Subcutaneous abdominal adipose tissue (tissue), 5 donors: ENCODE measurements at regions not wholly inside any gene's neighbourhood (a gene's known extent, or its start where the extent isn't known, plus 50 kb on each side); places are given as distances from the start of the nearest gene placed in this dataset.

ENCODE experiments used
- H3K27ac ChIP-seq: one replicate; pipeline ENCODE4 v1.7.0; 2013; ENCODE audit warnings: low read depth, mild to moderate bottlenecking, inconsistent platforms, low read length, moderate library complexity
- H3K27me3 ChIP-seq, 5 donors: one replicate each; pipeline ENCODE4 v1.7.0; 2013; ENCODE audit warnings: low read length in 5 of 5, inconsistent platforms in 1 of 5; ENCODE audit not compliant: control insufficient read depth in 5 of 5, insufficient read depth in 4 of 5
- H3K36me3 ChIP-seq, 5 donors: one replicate each; pipeline ENCODE4 v1.7.0; 2013; ENCODE audit warnings: low read length in 5 of 5; ENCODE audit not compliant: control insufficient read depth in 5 of 5, insufficient read depth in 5 of 5
- H3K4me1 ChIP-seq, 5 donors: one replicate each; pipeline ENCODE4 v1.7.0; 2013; ENCODE audit warnings: low read length in 5 of 5, mild to moderate bottlenecking in 3 of 5, moderate library complexity in 1 of 5; ENCODE audit not compliant: control insufficient read depth in 5 of 5, insufficient read depth in 5 of 5
- H3K4me3 ChIP-seq, 5 donors: one replicate each; pipeline ENCODE4 v1.7.0; 2013; ENCODE audit warnings: low read length in 5 of 5, low read depth in 1 of 5
- H3K9ac ChIP-seq, 5 donors: one replicate each; pipeline ENCODE4 v1.7.0; 2013; ENCODE audit warnings: low read length in 5 of 5, mild to moderate bottlenecking in 4 of 5, moderate library complexity in 3 of 5
- H3K9me3 ChIP-seq, 5 donors: one replicate each; pipeline ENCODE4 v1.7.0; 2013; ENCODE audit warnings: low read length in 5 of 5; ENCODE audit not compliant: control insufficient read depth in 5 of 5
- donor health status: healthy.
- donor health status: healthy.
- donor health status: healthy.
- donor health status: healthy.
- donor health status: healthy.

DNA sequence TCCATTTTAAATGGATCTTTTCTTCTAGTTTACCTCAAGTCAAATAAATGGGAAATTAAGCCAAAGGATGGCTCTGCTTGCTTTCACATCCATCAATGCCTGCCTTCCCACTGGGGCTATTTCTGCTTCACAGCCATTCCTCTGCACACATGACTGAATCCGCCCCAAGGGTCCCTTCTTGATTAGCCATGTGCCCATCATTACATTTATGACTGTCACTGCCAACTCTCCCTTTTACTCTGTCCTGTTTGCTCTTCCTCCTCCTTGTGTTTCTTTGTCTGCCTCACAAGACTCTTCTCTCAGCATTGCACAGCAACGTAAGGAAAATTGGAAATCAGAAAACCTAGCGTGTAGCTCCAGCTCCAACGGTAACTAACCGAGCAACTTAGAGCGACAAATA is 410.2 kb downstream of the TBC1D4 start:
- H3K4me3 ChIP-seq: no peak overlapping the region
- H3K9me3 ChIP-seq: peaks cover 0 to 2% (median 0%) of the 10 kb centered on the region in 5 donors
- H3K36me3 ChIP-seq: no peaks in the 10 kb centered on the region

DNA sequence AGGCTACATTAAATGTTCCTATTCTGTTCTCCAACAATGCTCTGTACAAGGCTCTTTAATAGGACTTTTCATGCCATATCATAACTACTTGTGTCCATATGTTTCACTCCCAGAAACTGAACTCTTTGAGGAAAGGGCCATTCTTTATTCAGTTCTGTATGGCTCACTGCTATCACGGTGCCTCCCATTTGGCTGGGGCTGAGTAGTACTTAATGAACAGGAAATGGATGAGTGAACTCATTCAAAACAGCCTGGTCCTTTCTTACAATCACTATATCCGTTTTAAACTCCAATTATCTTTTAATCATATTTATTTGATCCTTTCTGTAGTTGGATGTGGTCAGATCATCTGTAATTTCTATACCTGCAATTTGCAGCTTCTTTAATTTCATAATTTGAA is 410.6 kb downstream of the TBC1D4 start:
- H3K9ac ChIP-seq: no peak overlapping the region
- no peak overlapping the region for H3K27ac ChIP-seq
- no peaks in the 10 kb centered on the region for H3K27me3 ChIP-seq
- peaks cover 0 to 2% (median 0%) of the 10 kb centered on the region in 5 donors for H3K9me3 ChIP-seq
- no peaks in the 10 kb centered on the region for H3K36me3 ChIP-seq
- no peaks in the 10 kb centered on the region for H3K4me1 ChIP-seq
- no peak overlapping the region for H3K4me3 ChIP-seq

More for the DNA sequence above, 410.2 kb downstream of the TBC1D4 start:
- no peak overlapping the region for H3K27ac ChIP-seq
- no peaks in the 10 kb centered on the region for H3K27me3 ChIP-seq
- H3K4me1 ChIP-seq: no peaks in the 10 kb centered on the region
- no peak overlapping the region for H3K9ac ChIP-seq

DNA sequence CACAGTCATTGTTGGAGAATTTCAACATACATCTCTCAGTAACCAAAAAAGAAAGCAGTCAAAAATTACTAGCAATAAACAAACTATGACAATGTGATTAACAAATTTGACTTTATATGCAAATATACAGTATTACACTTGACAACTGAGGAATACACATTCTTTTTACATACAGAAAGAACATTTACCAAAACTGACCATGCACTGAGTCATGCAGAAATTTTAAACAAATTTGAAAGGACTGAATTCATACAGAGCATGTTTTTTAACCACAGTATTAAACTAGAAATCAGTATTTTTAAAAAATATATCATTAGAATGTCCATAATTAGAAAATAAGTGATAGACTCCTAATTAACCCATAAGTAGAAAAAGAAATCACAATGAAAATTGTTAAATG is 420.1 kb downstream of the TBC1D4 start:
- Histone ChIP-seq H3K27ac (no peak overlapping the region), H3K9me3 (peaks cover 0 to 7% (median 5%) of the 10 kb centered on the region in 5 donors), H3K27me3 (no peaks in the 10 kb centered on the region)

DNA sequence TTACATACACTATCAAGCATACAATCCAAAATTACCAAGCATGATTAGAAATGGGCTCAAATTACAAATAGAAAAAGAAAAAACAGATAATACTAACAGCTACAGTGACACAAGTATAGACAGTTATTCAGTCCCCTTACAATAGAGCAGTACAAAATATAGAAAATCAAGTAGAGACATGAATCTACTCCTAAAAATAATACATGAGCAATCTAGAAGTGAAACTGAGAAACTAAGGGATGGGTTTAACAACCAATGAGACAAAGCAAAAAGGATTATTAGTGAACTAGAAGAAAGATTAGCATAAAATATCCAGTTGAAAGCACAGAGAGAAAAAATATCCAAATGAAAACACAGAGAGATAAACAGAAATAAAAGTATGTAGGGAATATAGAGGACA is 426.7 kb downstream of the TBC1D4 start:
- H3K27me3 ChIP-seq: no peaks in the 10 kb centered on the region
- H3K27ac ChIP-seq: no peak overlapping the region
- H3K4me3 ChIP-seq: no peak overlapping the region
- no peak overlapping the region for H3K9ac ChIP-seq
- no peaks in the 10 kb centered on the region for H3K36me3 ChIP-seq
- H3K4me1 ChIP-seq: no peaks in the 10 kb centered on the region
- H3K9me3 ChIP-seq: no peaks in the 10 kb centered on the region

More for the DNA sequence above, 420.1 kb downstream of the TBC1D4 start:
- H3K4me1 ChIP-seq: no peaks in the 10 kb centered on the region
- no peaks in the 10 kb centered on the region for H3K36me3 ChIP-seq
- H3K9ac ChIP-seq: no peak overlapping the region
- H3K4me3 ChIP-seq: no peak overlapping the region

DNA sequence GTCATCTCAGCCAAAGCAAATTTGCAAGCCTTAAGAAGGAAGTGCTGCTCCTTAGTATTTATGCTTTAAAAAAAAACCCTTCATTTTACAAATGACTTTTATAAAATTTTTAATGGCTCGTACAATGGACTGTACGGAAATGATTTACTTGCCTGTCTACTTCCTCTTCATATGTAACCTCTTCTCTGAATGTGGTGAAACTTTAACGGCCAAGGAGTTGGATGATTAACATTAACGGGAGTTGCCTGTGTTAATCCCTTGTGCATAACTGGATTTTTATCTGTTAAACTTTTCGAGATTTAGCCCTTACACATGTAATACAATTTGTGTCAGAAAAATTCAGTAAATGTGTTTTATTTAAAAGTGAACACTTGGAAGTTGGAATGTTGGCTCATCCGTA is 429.4 kb downstream of the TBC1D4 start:
- H3K9me3 ChIP-seq: no peaks in the 10 kb centered on the region
- no peak overlapping the region for H3K27ac ChIP-seq
- no peaks in the 10 kb centered on the region for H3K27me3 ChIP-seq
- no peaks in the 10 kb centered on the region for H3K4me1 ChIP-seq
- no peaks in the 10 kb centered on the region for H3K36me3 ChIP-seq
- no peak overlapping the region for H3K4me3 ChIP-seq
- H3K9ac ChIP-seq: no peak overlapping the region

DNA sequence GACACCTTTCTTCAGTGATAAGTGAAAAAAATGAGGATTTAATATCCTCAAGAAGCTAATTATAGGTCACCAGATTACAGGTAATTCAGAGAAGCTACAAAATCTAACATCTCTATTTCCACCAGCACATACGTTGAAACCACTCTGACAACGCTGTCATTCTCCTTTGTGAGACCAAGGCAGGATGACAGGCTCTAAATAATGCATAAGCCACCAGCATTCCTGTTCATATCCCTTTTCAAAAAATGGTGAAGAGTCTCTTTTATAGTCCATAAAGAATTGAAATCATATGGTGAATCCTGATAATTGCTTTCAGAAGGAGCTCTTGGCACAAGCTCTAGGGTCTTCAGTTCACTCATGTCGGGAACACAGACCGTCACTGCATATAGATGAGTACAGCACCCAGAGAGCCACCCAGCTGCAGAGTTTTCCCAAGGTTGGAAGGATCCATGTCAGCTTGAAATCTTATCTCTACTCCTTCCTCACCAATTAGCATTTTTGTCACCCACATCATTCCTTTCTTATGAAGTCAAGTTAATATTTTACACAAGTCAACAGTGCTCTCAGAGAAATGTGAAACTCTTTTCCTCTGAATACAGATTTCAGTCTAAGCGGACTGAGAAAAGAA is 431.4 kb downstream of the TBC1D4 start:
- Histone ChIP-seq H3K27me3 (no peaks in the 10 kb centered on the region), H3K4me1 (no peaks in the 10 kb centered on the region), H3K9me3 (no peaks in the 10 kb centered on the region), H3K4me3 (no peak overlapping the region), H3K27ac (no peak overlapping the region), H3K36me3 (no peaks in the 10 kb centered on the region), H3K9ac (no peak overlapping the region)

DNA sequence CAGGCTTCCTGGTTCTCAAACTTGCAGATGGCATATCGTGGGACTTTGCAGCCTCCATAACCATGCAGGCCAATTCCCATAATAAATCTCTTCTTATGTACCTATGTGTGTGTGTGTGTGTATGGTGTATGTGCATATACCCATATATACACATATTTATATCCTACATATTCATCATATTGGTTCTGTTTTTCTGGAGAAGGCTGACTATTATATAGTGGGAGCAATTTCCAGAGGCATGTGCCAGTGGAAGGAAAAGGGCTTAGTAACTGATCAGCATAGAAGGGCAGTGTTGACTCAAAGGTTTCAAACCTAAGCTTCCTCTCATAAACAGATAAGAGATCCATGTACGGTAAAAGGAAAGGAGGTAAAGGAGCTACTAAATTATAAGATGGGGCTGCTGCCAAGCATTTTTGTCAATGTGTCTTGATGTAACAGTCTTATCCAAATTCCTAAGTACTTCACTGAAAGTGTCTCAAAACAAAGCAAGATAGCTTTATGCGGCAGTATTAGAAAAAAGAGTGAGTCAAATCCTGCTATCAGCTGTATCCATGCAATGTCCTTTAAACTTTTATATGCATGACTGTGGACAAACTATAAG is 432.1 kb downstream of the TBC1D4 start:
- H3K4me1 ChIP-seq: no peaks in the 10 kb centered on the region
- H3K36me3 ChIP-seq: no peaks in the 10 kb centered on the region
- H3K9ac ChIP-seq: no peak overlapping the region
- H3K4me3 ChIP-seq: no peak overlapping the region
- H3K27ac ChIP-seq: no peak overlapping the region
- H3K27me3 ChIP-seq: no peaks in the 10 kb centered on the region
- no peaks in the 10 kb centered on the region for H3K9me3 ChIP-seq

DNA sequence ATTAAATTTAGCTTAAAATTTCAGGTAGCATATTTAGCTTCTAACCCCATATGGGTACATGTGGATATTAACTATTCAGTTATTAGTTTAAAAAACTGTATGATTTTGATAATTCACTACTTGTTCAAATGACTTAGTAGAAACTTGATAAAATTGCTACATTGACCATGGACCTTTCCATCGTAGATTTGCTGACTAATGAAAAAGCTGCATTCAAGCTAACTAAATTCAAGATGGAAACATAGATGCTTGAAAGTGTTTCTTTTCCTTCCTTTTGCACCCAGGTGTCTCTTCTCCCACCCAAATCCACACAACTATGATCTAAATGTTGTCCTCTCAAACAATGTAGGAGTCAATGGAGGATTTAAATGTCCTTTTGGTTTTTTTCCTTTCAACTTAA is 439.2 kb downstream of the TBC1D4 start:
- Histone ChIP-seq H3K36me3 (no peaks in the 10 kb centered on the region), H3K27me3 (no peaks in the 10 kb centered on the region), H3K4me1 (no peaks in the 10 kb centered on the region), H3K4me3 (no peak overlapping the region), H3K9ac (no peak overlapping the region), H3K9me3 (no peaks in the 10 kb centered on the region), H3K27ac (no peak overlapping the region)

DNA sequence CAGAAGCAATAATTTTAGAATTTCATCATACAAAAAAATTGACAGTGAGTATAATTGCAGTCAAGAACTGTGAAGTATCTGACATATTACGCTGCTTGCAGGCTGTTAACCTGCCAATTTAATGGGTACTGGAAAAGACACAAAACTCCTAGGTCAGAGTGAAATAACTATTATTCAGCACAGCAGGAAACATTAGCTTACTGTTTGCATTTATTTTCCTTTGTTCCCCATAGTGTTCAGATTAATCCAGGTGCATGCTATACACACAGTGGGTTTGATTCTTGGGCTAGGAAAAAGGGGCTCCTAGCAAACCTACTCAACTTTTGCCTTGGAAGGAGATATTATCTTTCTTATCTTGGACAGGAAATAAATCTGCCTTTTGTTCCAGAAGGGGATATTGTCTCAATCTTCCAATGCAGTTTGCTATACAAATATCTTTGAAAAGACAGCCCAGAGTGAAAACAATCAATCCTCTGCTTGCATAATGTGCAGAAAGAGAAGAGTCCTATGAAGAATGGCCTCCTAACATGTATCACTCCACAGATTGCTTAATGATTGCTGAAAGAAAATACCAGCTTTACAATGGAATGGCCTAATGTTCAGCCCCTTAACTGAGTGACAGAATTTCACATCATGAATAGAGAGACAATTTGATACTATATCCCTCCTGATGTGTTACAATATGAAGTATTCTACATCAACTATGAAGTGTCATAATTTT is 443.4 kb downstream of the TBC1D4 start:
- no peak overlapping the region for H3K27ac ChIP-seq
- no peaks in the 10 kb centered on the region for H3K27me3 ChIP-seq
- H3K4me3 ChIP-seq: no peak overlapping the region
- H3K36me3 ChIP-seq: no peaks in the 10 kb centered on the region
- no peak overlapping the region for H3K9ac ChIP-seq
- H3K4me1 ChIP-seq: no peaks in the 10 kb centered on the region
- H3K9me3 ChIP-seq: peaks cover 0 to 20% (median 13%) of the 10 kb centered on the region in 5 donors

DNA sequence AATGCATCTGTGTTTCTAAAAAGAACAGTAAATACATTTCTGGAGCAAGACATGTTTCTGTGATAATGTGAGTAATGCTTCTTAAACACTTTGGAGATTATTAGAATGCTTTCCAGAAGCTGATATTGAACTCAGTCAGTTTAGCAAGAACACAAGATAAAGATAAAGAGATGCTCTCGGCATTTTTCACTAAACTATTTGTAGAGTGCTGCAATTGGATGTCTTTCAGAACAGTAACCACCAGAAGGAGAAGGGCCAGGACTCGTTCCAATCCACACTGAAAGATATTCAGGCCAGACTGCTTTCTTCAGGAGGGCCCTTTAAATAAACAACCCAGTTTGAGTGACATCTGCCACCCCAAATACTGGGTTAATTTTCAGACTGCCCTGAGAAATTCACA is 456.0 kb downstream of the TBC1D4 start:
- Histone ChIP-seq H3K9me3 (peaks cover 0 to 10% (median 0%) of the 10 kb centered on the region in 5 donors), H3K36me3 (no peaks in the 10 kb centered on the region), H3K9ac (no peak overlapping the region), H3K27me3 (no peaks in the 10 kb centered on the region), H3K4me3 (no peak overlapping the region), H3K27ac (no peak overlapping the region), H3K4me1 (no peaks in the 10 kb centered on the region)
